ENCODE measurements at regions not wholly inside any gene's neighbourhood (a gene's known extent, or its start where the extent isn't known, plus 50 kb on each side); places are given as distances from the start of the nearest gene placed in this dataset.

DNA sequence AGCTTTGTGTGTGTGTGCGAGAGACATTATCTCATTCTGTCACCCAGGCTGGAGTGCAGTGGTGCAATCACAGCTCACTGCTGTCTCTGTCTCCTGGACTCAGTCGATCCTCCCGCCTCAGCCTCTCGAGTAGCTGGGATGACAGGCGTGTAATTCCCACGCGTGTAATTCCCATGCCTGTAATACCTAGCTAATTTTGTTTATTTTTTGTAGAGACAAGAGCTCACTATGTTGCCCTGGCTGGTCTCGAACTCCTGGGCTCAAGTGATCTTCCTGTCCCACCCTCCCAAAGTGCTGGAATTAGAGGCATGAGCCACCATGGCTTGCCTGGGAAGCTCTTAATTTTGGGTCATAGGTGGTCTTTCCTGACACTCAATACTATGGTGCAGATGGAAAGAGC is 205.3 kb upstream of the TNRC6C start:
- TF ChIP-seq CTCF (IDR thresholded peaks at IDR 0.05; ENCODE audit: extremely low read depth, insufficient read depth, missing control alignments), result no peak
- in situ Hi-C loops (cut with MboI; ENCODE audit: low pct_unique_long_range_greater_than_20kb, low sequenced_read_pairs, unreplicated experiment), result no loop called here
- DNase-seq (ENCODE audit: low spot score), result no peak

DNA sequence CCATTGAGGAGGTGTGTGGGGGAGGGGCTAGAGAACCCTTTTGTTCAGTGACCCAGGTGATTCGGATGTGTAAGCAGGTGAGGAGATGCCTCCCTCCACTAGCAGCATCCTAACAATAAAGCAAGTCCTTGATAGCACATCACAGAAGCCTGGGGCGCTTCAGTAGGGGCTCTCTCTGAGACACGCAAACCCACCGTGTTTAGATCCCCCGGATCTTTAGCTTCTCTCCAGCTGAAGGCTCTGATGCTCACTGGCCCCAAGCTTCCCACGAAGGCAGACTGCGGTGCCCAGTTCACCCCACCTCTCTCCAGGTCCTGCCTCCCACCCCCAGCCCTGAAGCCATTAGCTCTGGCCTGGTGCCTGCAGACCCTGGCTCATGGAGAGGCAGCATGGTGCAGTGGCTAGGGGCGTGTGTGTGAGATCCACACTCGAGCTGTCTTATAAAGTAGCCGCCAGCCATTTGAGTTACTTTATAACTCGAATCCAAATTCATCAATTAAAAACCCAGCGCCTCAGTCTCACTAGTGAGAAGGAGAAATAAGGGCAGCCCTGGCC is 204.7 kb upstream of the TNRC6C start:
- in situ Hi-C loops (cut with MboI; ENCODE audit: low pct_unique_long_range_greater_than_20kb, low sequenced_read_pairs, unreplicated experiment), result no loop called here
- TF ChIP-seq CTCF (IDR thresholded peaks at IDR 0.05; ENCODE audit: extremely low read depth, insufficient read depth, missing control alignments), result no peak

GRCh38 chr17:77754956-77755355 is 203.5 kb upstream of the TNRC6C start:
- no peak for TF ChIP-seq CTCF (IDR thresholded peaks at IDR 0.05; ENCODE audit: extremely low read depth, insufficient read depth, missing control alignments)
- DNase-seq (ENCODE audit: low spot score), result no peak
- in situ Hi-C loops (cut with MboI; ENCODE audit: low pct_unique_long_range_greater_than_20kb, low sequenced_read_pairs, unreplicated experiment), result no loop called here

More for the DNA sequence above, 204.7 kb upstream of the TNRC6C start:
- no peak for DNase-seq (ENCODE audit: low spot score)

- no peak for DNase-seq (ENCODE audit: low spot score)
- no peak for TF ChIP-seq CTCF (IDR thresholded peaks at IDR 0.05; ENCODE audit: extremely low read depth, insufficient read depth, missing control alignments)
- in situ Hi-C loops (cut with MboI; ENCODE audit: low pct_unique_long_range_greater_than_20kb, low sequenced_read_pairs, unreplicated experiment), result no loop called here
These were observed 203.0 kb upstream of the TNRC6C start for GRCh38 chr17:77755410-77755963.

DNA sequence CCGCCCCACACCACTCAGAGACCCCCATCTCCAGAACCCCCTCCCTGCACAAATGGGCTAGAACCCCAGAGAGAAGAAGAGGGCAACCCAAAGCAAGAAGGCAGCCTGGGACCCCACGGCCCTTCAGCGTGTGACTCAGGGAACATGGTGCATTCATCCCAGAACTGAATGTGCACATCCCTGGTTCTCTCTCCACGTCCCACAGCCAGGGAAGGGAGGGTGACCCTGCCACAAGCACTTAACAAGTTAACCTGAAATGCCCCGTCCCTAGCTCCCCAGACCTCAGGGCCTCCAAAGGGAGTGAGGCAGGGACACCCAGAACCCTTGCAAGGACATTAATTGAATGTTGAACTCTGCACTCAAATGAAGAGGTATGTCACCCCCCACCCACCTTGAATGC is 202.5 kb upstream of the TNRC6C start:
- TF ChIP-seq CTCF (IDR thresholded peaks at IDR 0.05; ENCODE audit: extremely low read depth, insufficient read depth, missing control alignments), result no peak
- in situ Hi-C loops (cut with MboI; ENCODE audit: low pct_unique_long_range_greater_than_20kb, low sequenced_read_pairs, unreplicated experiment), result no loop called here
- no peak for DNase-seq (ENCODE audit: low spot score)

- DNase-seq (ENCODE audit: low spot score), result no peak
- no peak for TF ChIP-seq CTCF (IDR thresholded peaks at IDR 0.05; ENCODE audit: extremely low read depth, insufficient read depth, missing control alignments)
- in situ Hi-C loops (cut with MboI; ENCODE audit: low pct_unique_long_range_greater_than_20kb, low sequenced_read_pairs, unreplicated experiment), result no loop called here
These were observed 201.5 kb upstream of the TNRC6C start for GRCh38 chr17:77756846-77757560.

All from GM13977 (cell line).